CD14-positive monocyte (primary cell): ENCODE measurements at regions not wholly inside any gene's neighbourhood (a gene's known extent, or its start where the extent isn't known, plus 50 kb on each side); places are given as distances from the start of the nearest gene placed in this dataset.

Experiments used
- DNase-seq, 3 donors: peaks; one replicate each; pipeline ENCODE4 v3.0.0-alpha.2; 2011 to 2022
- H2AFZ ChIP-seq: 2 replicates; pipeline ENCODE4 v1.6.0; 2012; ENCODE audit warnings: mild to moderate bottlenecking, low read depth, low read length, inconsistent platforms; ENCODE audit not compliant: insufficient read depth, poor library complexity, severe bottlenecking
- H3K27ac ChIP-seq, 2 donors: 1 replicate in 1 of 2; 2 replicates in 1 of 2; pipeline ENCODE4 v1.5.1; 2012 to 2013; ENCODE audit warnings: low read length in 2 of 2, control low read depth in 1 of 2, inconsistent platforms in 1 of 2, low read depth in 1 of 2, mild to moderate bottlenecking in 1 of 2
- H3K27me3 ChIP-seq, 2 donors: one replicate each; pipeline versions ENCODE4 v1.6.0 to v1.6.1; 2011 to 2013; ENCODE audit warnings: low read length in 2 of 2; ENCODE audit not compliant: control insufficient read depth in 2 of 2, insufficient read depth in 2 of 2
- H3K36me3 ChIP-seq, 2 donors: replicated peaks in 1 of 2; 1 replicate in 1 of 2; 2 replicates in 1 of 2; pipeline versions ENCODE4 v1.5.1 to v1.6.1; 2012 to 2013; ENCODE audit warnings: low read length in 2 of 2, control low read depth in 1 of 2, inconsistent platforms in 1 of 2, mild to moderate bottlenecking in 1 of 2; ENCODE audit not compliant: insufficient read depth in 2 of 2, control insufficient read depth in 1 of 2
- H3K4me1 ChIP-seq, 2 donors: 1 replicate in 1 of 2; 2 replicates in 1 of 2; pipeline versions ENCODE4 v1.5.1 to v1.6.1; 2012 to 2013; ENCODE audit warnings: low read length in 2 of 2, control low read depth in 1 of 2, inconsistent platforms in 1 of 2, mild to moderate bottlenecking in 1 of 2, moderate library complexity in 1 of 2; ENCODE audit not compliant: insufficient read depth in 2 of 2, control insufficient read depth in 1 of 2
- H3K4me2 ChIP-seq: replicated peaks from 2 replicates; pipeline ENCODE3; 2012; ENCODE audit warnings: low read length, moderate library complexity, mild to moderate bottlenecking; ENCODE audit not compliant: poor library complexity, severe bottlenecking; ENCODE audit errors: extremely low read depth
- H3K4me3 ChIP-seq, 3 experiments: fragments of 200-600 bp in 1 of 3; sonication (generic) in 1 of 3; replicated peaks in 1 of 3; 1 replicate in 2 of 3; 2 replicates in 1 of 3; pipeline ENCODE4 v1.5.1; 2011 to 2013; ENCODE audit warnings: low read length in 3 of 3, mild to moderate bottlenecking in 3 of 3, control low read depth in 2 of 3, low read depth in 2 of 3, inconsistent platforms in 1 of 3, moderate library complexity in 1 of 3
- H3K79me2 ChIP-seq: 2 replicates; pipeline ENCODE4 v1.6.0; 2012; ENCODE audit warnings: mild to moderate bottlenecking, control low read depth, inconsistent platforms, low read length, moderate library complexity; ENCODE audit not compliant: insufficient read depth
- H3K9ac ChIP-seq: 2 replicates; pipeline ENCODE4 v1.6.0; 2017; ENCODE audit warnings: low read length, mild to moderate bottlenecking; ENCODE audit not compliant: insufficient read depth, poor library complexity, severe bottlenecking
- H3K9me3 ChIP-seq, 2 donors: replicated peaks in 1 of 2; 1 replicate in 1 of 2; 2 replicates in 1 of 2; pipeline versions ENCODE4 v1.5.1 to v1.6.1; 2012 to 2013; ENCODE audit warnings: low read length in 2 of 2, control low read depth in 1 of 2; ENCODE audit not compliant: control insufficient read depth in 1 of 2, insufficient read depth in 1 of 2
- H4K20me1 ChIP-seq: 2 replicates; pipeline ENCODE4 v1.6.0; 2012; ENCODE audit warnings: mild to moderate bottlenecking, low read length, control low read depth, moderate library complexity; ENCODE audit not compliant: insufficient read depth
- H3K27ac Mint-ChIP-seq, 7 donors: one replicate each; pipeline ENCODE4 v1.8.0; 2020; ENCODE audit warnings: mild to moderate bottlenecking in 7 of 7, mixed read lengths in 7 of 7, moderate library complexity in 6 of 7, inconsistent platforms in 2 of 7
- H3K27me3 Mint-ChIP-seq, 3 donors: one replicate each; pipeline ENCODE4 v1.8.0; 2021 to 2022; ENCODE audit warnings: low read depth in 3 of 3, mild to moderate bottlenecking in 3 of 3, mixed read lengths in 3 of 3, moderate library complexity in 3 of 3, inconsistent platforms in 1 of 3
- H3K36me3 Mint-ChIP-seq, 2 donors: one replicate each; pipeline ENCODE4 v1.8.0; 2020; ENCODE audit warnings: mixed read lengths in 2 of 2, inconsistent platforms in 1 of 2, mild to moderate bottlenecking in 1 of 2
- H3K4me1 Mint-ChIP-seq: one replicate; pipeline ENCODE4 v1.8.0; 2020; ENCODE audit warnings: mild to moderate bottlenecking, mixed read lengths
- H3K4me3 Mint-ChIP-seq, 2 donors: one replicate each; pipeline ENCODE4 v1.8.0; 2020; ENCODE audit warnings: mild to moderate bottlenecking in 2 of 2, mixed read lengths in 2 of 2, moderate library complexity in 1 of 2
- H3K9me3 Mint-ChIP-seq, 7 donors: one replicate each; pipeline ENCODE4 v1.8.0; 2020 to 2022; ENCODE audit warnings: mixed read lengths in 7 of 7, mild to moderate bottlenecking in 6 of 7, moderate library complexity in 6 of 7, inconsistent platforms in 2 of 7
- WGBS: methylation state at CpG from one replicate; pipeline ENCODE4 v1.1.5; 2013; ENCODE audit warnings: missing lambda C conversion rate; ENCODE audit not compliant: insufficient coverage; 5-methylcytosine and 5-hydroxymethylcytosine counted together
- intact Hi-C, 2 donors: fragments of 100-400 bp; cut with micrococcal nuclease; formaldehyde crosslinking; loops; one replicate each; pipeline versions ENCODE4 v1.15.0 to v1.15.1; 2023
- TF ChIP-seq, protein P1 (sequence below): fragments of 200-600 bp; IDR thresholded peaks from one replicate; pipeline ENCODE4 v1.8.0; 2022; ENCODE audit warnings: antibody characterized with exemption, mild to moderate bottlenecking

DNA sequence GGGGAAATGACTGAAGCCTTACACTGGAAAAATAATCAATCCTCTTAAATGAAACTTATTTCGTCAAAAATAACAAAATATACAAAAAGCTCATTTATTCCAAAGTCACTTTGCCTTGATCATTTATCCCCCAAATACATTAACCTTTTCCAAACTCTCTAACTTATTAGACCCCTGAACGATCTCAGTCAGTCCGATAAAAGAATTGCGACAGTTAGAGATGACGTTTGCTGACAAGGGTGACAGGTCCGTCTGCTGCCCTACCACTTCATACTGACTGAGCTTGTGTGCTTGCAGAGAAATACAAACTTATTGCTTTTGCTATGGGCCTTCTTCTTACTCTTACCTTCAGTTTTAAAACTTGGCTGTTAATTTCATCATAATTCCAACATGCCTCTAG lies 169.7 kb downstream of the ZDHHC21 start:
- peaks cover 0 to 3% (median 0%) of the 10 kb centered on the region in 7 donors for H3K9me3 Mint-ChIP-seq
- Histone ChIP-seq H3K4me3 (no peak overlapping the region), H3K36me3 (no peaks in the 10 kb centered on the region), H3K79me2 (no peaks in the 10 kb centered on the region), H3K9me3 (no peaks in the 10 kb centered on the region), H3K4me1 (no peaks in the 10 kb centered on the region), H3K9ac (no peak overlapping the region), H4K20me1 (no peaks in the 10 kb centered on the region), H3K27ac (no peak overlapping the region), H3K4me2 (no peak overlapping the region), H3K27me3 (no peaks in the 10 kb centered on the region), H2AFZ (no peak overlapping the region)
- TF ChIP-seq, protein P1, sequence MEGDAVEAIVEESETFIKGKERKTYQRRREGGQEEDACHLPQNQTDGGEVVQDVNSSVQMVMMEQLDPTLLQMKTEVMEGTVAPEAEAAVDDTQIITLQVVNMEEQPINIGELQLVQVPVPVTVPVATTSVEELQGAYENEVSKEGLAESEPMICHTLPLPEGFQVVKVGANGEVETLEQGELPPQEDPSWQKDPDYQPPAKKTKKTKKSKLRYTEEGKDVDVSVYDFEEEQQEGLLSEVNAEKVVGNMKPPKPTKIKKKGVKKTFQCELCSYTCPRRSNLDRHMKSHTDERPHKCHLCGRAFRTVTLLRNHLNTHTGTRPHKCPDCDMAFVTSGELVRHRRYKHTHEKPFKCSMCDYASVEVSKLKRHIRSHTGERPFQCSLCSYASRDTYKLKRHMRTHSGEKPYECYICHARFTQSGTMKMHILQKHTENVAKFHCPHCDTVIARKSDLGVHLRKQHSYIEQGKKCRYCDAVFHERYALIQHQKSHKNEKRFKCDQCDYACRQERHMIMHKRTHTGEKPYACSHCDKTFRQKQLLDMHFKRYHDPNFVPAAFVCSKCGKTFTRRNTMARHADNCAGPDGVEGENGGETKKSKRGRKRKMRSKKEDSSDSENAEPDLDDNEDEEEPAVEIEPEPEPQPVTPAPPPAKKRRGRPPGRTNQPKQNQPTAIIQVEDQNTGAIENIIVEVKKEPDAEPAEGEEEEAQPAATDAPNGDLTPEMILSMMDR: no peak
- 90% methylated on average over 5 of the region's 6 CpGs for WGBS
- H3K27ac Mint-ChIP-seq: no peak overlapping the region
- no peaks in the 10 kb centered on the region for H3K4me1 Mint-ChIP-seq
- H3K36me3 Mint-ChIP-seq: no peaks in the 10 kb centered on the region
- intact Hi-C loops: no loop called here
- no peak for DNase-seq
- peaks cover 0 to 1% (median 0%) of the 10 kb centered on the region in 3 donors for H3K27me3 Mint-ChIP-seq
- no peak overlapping the region for H3K4me3 Mint-ChIP-seq

DNA sequence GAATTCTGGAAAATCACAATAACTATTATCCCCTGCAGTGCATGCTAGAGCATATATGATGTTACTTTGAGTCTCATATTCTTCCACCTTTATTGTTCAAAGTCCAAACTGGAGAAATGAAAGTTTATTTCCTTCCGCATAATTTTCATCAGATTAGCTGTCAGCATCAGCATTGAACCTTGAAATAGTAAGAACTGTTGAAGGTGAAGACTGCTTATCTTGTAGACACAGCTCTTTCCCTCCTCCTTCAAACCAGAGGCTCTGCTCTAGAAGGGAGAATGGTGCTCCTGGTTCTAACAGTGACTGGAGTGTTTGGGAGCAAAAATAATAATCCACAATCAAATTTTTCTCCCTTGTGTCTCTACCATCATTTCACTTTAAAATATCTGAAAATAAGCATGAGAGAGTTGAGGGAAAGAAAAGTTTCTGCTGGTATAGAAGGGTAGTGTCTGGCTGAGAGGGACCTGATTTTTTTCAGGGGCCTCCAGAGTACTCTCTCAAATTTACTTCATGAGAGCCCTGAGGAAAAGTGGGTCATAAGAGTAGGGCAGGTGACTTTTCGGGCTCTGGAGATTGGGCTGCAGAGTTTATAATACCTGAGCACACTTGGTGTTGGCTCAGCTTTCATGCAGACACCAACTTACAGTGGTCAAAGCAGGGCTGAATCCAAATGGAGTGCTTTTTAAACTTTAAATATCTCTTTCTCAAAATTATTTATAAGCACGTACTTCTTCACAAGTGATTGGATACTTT lies 170.4 kb downstream of the ZDHHC21 start:
- H3K79me2 ChIP-seq: no peaks in the 10 kb centered on the region
- no peaks in the 10 kb centered on the region for H3K9me3 ChIP-seq
- H3K9ac ChIP-seq: no peak overlapping the region
- no peak for DNase-seq
- H3K27me3 ChIP-seq: no peaks in the 10 kb centered on the region
- H3K9me3 Mint-ChIP-seq: peaks cover 0 to 3% (median 0%) of the 10 kb centered on the region in 7 donors
- no peaks in the 10 kb centered on the region for H3K4me1 ChIP-seq
- H3K27ac Mint-ChIP-seq: no peak overlapping the region
- H3K4me3 ChIP-seq: no peak overlapping the region
- H3K4me3 Mint-ChIP-seq: no peak overlapping the region
- intact Hi-C loops: no loop called here
- H3K36me3 Mint-ChIP-seq: no peaks in the 10 kb centered on the region
- H3K27ac ChIP-seq: no peak overlapping the region
- TF ChIP-seq, protein P1: no peak
- H3K27me3 Mint-ChIP-seq: peaks cover 0 to 1% (median 0%) of the 10 kb centered on the region in 3 donors
- no peak overlapping the region for H3K4me2 ChIP-seq
- 100% methylated on average over 1 of the region's 3 CpGs for WGBS
- no peaks in the 10 kb centered on the region for H3K36me3 ChIP-seq
- H2AFZ ChIP-seq: no peak overlapping the region
- H4K20me1 ChIP-seq: no peaks in the 10 kb centered on the region
- H3K4me1 Mint-ChIP-seq: no peaks in the 10 kb centered on the region
